Chondrocyte (in vitro differentiated cells): ENCODE measurements at regions not wholly inside any gene's neighbourhood (a gene's known extent, or its start where the extent isn't known, plus 50 kb on each side); places are given as distances from the start of the nearest gene placed in this dataset.

Source experiments
- DNase-seq: peaks from one replicate; pipeline ENCODE4 v3.0.0; 2021; ENCODE audit warnings: mixed read lengths, low spot score
- H3K27ac Mint-ChIP-seq: one replicate; pipeline ENCODE4 v1.8.0; 2021; ENCODE audit warnings: mild to moderate bottlenecking, moderate library complexity, mixed read lengths; ENCODE audit not compliant: unreplicated experiment
- H3K27me3 Mint-ChIP-seq: 2 replicates; pipeline ENCODE4 v1.8.0; 2021; ENCODE audit warnings: low read depth, mixed read lengths
- H3K36me3 Mint-ChIP-seq: 2 replicates; pipeline ENCODE4 v1.8.0; 2021; ENCODE audit warnings: low read depth, mixed read lengths
- H3K4me1 Mint-ChIP-seq: 2 replicates; pipeline ENCODE4 v1.8.0; 2021; ENCODE audit warnings: low read depth, mild to moderate bottlenecking, mixed read lengths
- H3K4me3 Mint-ChIP-seq: one replicate; pipeline ENCODE4 v1.8.0; 2021; ENCODE audit warnings: mild to moderate bottlenecking, moderate library complexity, mixed read lengths; ENCODE audit not compliant: unreplicated experiment
- H3K9me3 Mint-ChIP-seq: 2 replicates; pipeline ENCODE4 v1.8.0; 2021; ENCODE audit warnings: low read depth, mixed read lengths
- TF ChIP-seq, protein P1 (sequence below): fragments of 200-600 bp; sonication (generic); IDR thresholded peaks from 2 replicates; pipeline ENCODE4 v1.5.0; 2021; ENCODE audit warnings: antibody characterized with exemption, mild to moderate bottlenecking, moderate library complexity

DNA sequence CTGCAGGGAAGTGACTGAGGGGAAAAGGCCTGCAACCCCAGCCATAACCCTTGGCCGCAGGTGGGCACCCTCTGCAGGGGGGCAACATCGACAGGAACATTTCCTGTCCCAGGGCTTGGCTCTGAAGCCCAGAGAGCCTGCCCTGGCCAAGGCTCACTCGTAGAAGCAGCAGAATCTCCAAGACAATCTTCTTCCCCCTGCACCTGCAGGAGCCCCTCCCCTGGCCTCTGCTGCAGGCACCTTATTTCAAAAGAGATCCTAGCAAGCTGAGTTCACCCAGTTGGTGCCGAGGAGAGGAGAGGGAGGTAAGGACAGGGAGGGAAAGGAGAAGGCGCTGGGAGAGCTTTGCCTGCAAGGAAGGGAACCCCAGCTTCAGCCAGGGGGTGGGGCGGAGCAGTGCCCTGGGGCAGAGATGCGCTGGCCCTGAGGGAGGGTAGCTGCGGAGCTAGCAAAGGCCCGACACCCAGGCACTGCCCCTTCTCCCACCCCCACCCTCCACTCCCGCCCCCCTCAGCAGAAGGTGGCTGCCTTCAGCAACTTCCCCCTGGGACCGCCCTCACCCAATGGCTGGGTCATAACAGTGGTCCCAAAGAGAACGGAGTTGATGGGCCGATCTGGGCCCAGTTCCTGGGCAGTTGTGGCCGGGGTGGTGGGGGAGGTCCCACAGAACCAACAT lies 104.3 kb upstream of the TNRC6C start:
- DNase-seq: peak; percentile 70
- TF ChIP-seq, protein P1, sequence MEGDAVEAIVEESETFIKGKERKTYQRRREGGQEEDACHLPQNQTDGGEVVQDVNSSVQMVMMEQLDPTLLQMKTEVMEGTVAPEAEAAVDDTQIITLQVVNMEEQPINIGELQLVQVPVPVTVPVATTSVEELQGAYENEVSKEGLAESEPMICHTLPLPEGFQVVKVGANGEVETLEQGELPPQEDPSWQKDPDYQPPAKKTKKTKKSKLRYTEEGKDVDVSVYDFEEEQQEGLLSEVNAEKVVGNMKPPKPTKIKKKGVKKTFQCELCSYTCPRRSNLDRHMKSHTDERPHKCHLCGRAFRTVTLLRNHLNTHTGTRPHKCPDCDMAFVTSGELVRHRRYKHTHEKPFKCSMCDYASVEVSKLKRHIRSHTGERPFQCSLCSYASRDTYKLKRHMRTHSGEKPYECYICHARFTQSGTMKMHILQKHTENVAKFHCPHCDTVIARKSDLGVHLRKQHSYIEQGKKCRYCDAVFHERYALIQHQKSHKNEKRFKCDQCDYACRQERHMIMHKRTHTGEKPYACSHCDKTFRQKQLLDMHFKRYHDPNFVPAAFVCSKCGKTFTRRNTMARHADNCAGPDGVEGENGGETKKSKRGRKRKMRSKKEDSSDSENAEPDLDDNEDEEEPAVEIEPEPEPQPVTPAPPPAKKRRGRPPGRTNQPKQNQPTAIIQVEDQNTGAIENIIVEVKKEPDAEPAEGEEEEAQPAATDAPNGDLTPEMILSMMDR: no peak
- no peak overlapping the region for H3K27ac Mint-ChIP-seq
- no peaks in the 10 kb centered on the region for H3K36me3 Mint-ChIP-seq
- no peak overlapping the region for H3K4me3 Mint-ChIP-seq
- no peaks in the 10 kb centered on the region for H3K9me3 Mint-ChIP-seq
- H3K4me1 Mint-ChIP-seq: no peaks in the 10 kb centered on the region
- H3K27me3 Mint-ChIP-seq: peaks cover 24% of the 10 kb centered on the region

DNA sequence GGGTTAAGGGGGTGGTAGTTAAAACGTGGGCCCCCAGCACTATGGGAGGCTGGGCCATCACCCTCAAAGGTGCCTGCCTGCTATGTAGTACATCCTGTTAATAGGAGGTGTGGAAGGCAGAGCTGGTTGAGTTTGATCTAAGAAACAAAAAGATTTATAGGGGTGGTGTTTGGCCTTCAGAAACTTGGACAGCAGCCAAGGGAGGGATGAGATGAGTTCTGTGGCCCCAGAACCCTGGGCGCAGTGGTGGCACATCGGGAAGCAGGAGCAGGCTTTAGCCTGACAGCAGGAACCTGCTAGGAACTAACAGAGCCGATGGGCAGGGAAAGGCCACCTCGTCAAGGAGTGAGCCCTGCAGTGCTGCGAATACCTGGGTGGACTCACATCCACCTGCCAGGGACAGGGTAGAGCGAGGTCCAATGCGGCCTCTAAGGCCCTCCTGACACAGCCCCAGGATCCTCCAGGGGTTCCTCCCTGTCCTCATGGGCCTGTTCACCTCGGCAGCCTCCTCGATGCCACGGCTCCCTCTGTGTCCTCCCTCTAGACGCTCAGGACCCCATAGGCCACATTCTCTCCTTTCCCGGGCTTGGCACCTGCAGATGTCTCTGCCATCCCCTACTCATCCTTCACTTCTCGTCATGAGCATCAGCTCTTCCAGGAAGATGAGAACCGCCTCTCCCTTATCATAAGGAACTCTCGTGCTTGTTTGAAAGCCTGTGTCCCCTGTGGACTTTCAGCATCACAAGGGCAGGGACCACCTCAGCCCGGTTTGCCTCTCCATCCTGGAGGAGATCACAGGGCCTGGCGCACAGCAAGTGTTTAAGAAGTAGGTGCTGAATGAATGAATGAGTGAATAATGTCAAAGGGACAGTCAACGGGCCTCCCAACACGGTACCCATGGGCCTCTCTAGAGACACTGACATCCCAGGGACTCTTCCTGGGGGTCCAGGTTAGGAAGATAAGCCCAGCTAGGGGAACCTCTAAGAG lies 103.5 kb upstream of the TNRC6C start:
- Mint-ChIP-seq H3K27ac (no peak overlapping the region), H3K4me1 (no peaks in the 10 kb centered on the region), H3K27me3 (peaks cover 33% of the 10 kb centered on the region), H3K9me3 (no peaks in the 10 kb centered on the region), H3K4me3 (no peak overlapping the region), H3K36me3 (no peaks in the 10 kb centered on the region)
- TF ChIP-seq, protein P1: no peak
- DNase-seq: peak; percentile 71

DNA sequence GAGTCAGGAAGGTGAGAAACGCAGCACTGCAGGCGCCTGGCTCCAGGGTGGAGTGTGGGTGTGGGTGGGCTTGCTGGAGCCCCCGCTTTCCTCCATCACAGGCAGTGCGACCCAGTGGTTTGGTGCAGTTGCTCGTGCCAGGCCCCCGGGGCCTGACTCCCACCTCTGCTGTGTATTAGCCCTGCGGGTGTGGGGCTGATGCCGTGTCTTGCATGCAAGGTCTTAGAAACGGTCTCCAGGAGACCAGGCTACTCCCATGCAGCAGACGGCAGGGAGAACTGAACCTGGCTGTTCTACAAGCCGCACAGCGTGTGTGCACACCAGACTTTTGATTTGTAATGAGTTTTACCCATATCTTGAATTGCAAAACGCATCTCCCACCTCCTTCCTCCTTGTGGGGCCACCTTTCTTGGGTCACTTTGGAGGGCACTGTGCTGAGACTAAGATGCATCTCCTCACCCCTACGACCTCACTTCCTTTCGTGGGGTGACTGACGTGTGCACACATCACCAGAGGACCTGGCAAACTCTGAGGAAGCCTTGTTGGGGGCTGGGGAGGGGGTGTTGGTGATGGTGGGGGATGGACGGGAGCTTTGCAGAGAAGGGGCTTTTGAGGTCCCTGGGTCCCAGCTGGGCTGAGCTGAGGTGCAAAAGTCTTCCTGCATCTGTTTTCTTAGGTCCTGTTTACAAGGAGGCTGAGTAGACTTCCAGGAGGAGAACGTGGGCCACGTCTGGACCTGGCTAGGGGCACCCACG lies 101.8 kb upstream of the TNRC6C start:
- DNase-seq: peak; percentile 63
- no peak overlapping the region for H3K4me3 Mint-ChIP-seq
- H3K9me3 Mint-ChIP-seq: no peaks in the 10 kb centered on the region
- no peaks in the 10 kb centered on the region for H3K4me1 Mint-ChIP-seq
- H3K27ac Mint-ChIP-seq: no peak overlapping the region
- H3K27me3 Mint-ChIP-seq: peaks cover 47% of the 10 kb centered on the region
- TF ChIP-seq, protein P1: no peak
- no peaks in the 10 kb centered on the region for H3K36me3 Mint-ChIP-seq

DNA sequence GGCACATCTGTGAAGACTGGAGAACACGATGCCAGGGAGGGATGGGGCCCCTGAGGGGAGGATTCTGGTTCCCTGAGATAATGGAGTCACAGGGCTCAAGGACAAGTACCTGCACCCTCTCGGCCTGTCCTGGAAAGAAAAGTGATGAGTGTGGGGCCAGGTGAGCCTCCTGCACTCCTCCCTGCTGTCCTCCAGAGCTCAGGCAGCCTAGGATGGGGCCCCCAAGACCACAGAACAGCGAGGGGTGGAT lies 101.3 kb upstream of the TNRC6C start:
- TF ChIP-seq, protein P1: no peak
- Mint-ChIP-seq H3K27ac (no peak overlapping the region), H3K27me3 (peaks cover 48% of the 10 kb centered on the region), H3K4me1 (no peaks in the 10 kb centered on the region), H3K9me3 (no peaks in the 10 kb centered on the region), H3K4me3 (no peak overlapping the region), H3K36me3 (no peaks in the 10 kb centered on the region)
- no peak for DNase-seq

DNA sequence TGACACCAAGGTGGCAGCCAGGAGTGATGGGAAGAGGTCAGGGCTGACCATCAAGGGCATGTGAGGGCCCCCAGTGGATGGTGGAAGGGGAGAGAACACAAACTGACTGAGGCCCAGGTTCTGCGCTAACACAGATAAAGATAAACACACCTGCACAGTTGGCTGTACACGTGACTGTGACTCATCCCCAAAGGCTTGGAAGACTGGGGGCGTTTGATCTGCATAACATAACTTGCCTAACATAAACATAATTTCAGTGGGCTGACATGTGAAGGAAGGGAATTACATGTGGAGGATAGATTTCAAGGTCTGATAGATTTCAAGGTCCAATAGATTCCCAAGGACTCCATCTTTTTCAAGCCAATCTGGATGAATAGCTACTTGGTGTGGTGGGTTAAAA lies 100.9 kb upstream of the TNRC6C start:
- Mint-ChIP-seq H3K36me3 (no peaks in the 10 kb centered on the region), H3K27me3 (peaks cover 52% of the 10 kb centered on the region), H3K4me3 (no peak overlapping the region), H3K9me3 (no peaks in the 10 kb centered on the region), H3K4me1 (no peaks in the 10 kb centered on the region), H3K27ac (no peak overlapping the region)
- TF ChIP-seq, protein P1: no peak
- DNase-seq: no peak
